ENCODE measurements at regions not wholly inside any gene's neighbourhood (a gene's known extent, or its start where the extent isn't known, plus 50 kb on each side); places are given as distances from the start of the nearest gene placed in this dataset.
"Not testable (repeated sequence)": the region's sequence is repeated elsewhere in the genome, so short reads cannot be mapped to it uniquely, and the experiment has no call there.

- Histone ChIP-seq H3K4me2 (ENCODE audit: low read length) (no peak overlapping the region), H3K9me3 (ENCODE audit: insufficient read depth, low read depth, low read length) (no peaks in the 10 kb centered on the region), H3K4me3 (ENCODE audit: insufficient read depth, low read depth, low read length) (no peak overlapping the region), H3K79me2 (ENCODE audit: insufficient read depth, low read length) (no peaks in the 10 kb centered on the region), H3K27me3 (ENCODE audit: insufficient read depth, low read length) (no peaks in the 10 kb centered on the region), H3K4me1 (ENCODE audit: insufficient read depth, low read length) (no peaks in the 10 kb centered on the region), H3K27ac (ENCODE audit: low read depth, low read length) (no peak overlapping the region), H4K20me1 (ENCODE audit: insufficient read depth, low read length) (no peaks in the 10 kb centered on the region), H2AFZ (ENCODE audit: low read depth, low read length) (no peak overlapping the region), H3K9ac (ENCODE audit: low read length) (no peak overlapping the region), H3K36me3 (ENCODE audit: insufficient read depth, low read length) (no peaks in the 10 kb centered on the region)
- no peak overlapping the region for H3K27ac Mint-ChIP-seq (ENCODE audit: unreplicated experiment)
- DNase-seq (ENCODE audit: low read depth) (no peak), FAIRE-seq (no peak)
- no peaks in the 10 kb centered on the region for H3K4me1 Mint-ChIP-seq (ENCODE audit: low read depth, unreplicated experiment)
- peaks cover 5% of the 10 kb centered on the region for H3K27me3 Mint-ChIP-seq (ENCODE audit: low read depth, unreplicated experiment)
- no peak overlapping the region for H3K4me3 Mint-ChIP-seq (ENCODE audit: unreplicated experiment)
- H3K9me3 Mint-ChIP-seq (ENCODE audit: unreplicated experiment): no peaks in the 10 kb centered on the region
- TF ChIP-seq CTCF (IDR thresholded peaks at IDR 0.05; ENCODE audit: insufficient read depth, low read depth, low read length): no peak
- TF ChIP-seq EZH2 (IDR thresholded peaks at IDR 0.05; ENCODE audit: insufficient read depth, low read length): no peak
- H3K36me3 Mint-ChIP-seq (ENCODE audit: low read depth, unreplicated experiment): no peaks in the 10 kb centered on the region
Measured at GRCh38 chr1:166305371-166305770, 138.6 kb upstream of the FAM78B start.

- H3K4me3 Mint-ChIP-seq (ENCODE audit: unreplicated experiment): no peak overlapping the region
- H3K9me3 Mint-ChIP-seq (ENCODE audit: unreplicated experiment): peaks cover 2% of the 10 kb centered on the region
- Histone ChIP-seq H3K4me2 (ENCODE audit: low read length) (no peak overlapping the region), H3K9ac (ENCODE audit: low read length) (no peak overlapping the region), H2AFZ (ENCODE audit: low read depth, low read length) (no peak overlapping the region), H3K9me3 (ENCODE audit: insufficient read depth, low read depth, low read length) (no peaks in the 10 kb centered on the region), H3K36me3 (ENCODE audit: insufficient read depth, low read length) (no peaks in the 10 kb centered on the region), H3K79me2 (ENCODE audit: insufficient read depth, low read length) (no peaks in the 10 kb centered on the region), H3K4me1 (ENCODE audit: insufficient read depth, low read length) (no peaks in the 10 kb centered on the region), H4K20me1 (ENCODE audit: insufficient read depth, low read length) (no peaks in the 10 kb centered on the region), H3K27ac (ENCODE audit: low read depth, low read length) (no peak overlapping the region), H3K4me3 (ENCODE audit: insufficient read depth, low read depth, low read length) (no peak overlapping the region), H3K27me3 (ENCODE audit: insufficient read depth, low read length) (no peaks in the 10 kb centered on the region)
- DNase-seq (ENCODE audit: low read depth) (no peak), FAIRE-seq (no peak)
- H3K27me3 Mint-ChIP-seq (ENCODE audit: low read depth, unreplicated experiment): peaks cover 5% of the 10 kb centered on the region
- no peak for TF ChIP-seq EZH2 (IDR thresholded peaks at IDR 0.05; ENCODE audit: insufficient read depth, low read length)
- TF ChIP-seq CTCF (IDR thresholded peaks at IDR 0.05; ENCODE audit: insufficient read depth, low read depth, low read length): no peak
- no peak overlapping the region for H3K27ac Mint-ChIP-seq (ENCODE audit: unreplicated experiment)
- H3K4me1 Mint-ChIP-seq (ENCODE audit: low read depth, unreplicated experiment): no peaks in the 10 kb centered on the region
- no peaks in the 10 kb centered on the region for H3K36me3 Mint-ChIP-seq (ENCODE audit: low read depth, unreplicated experiment)
Measured at GRCh38 chr1:166307261-166308188, 140.7 kb upstream of the FAM78B start.

- not testable (repeated sequence) for H4K20me1 ChIP-seq (ENCODE audit: insufficient read depth, low read length); H3K27ac ChIP-seq (ENCODE audit: low read depth, low read length); FAIRE-seq; H3K9me3 ChIP-seq (ENCODE audit: insufficient read depth, low read depth, low read length); H2AFZ ChIP-seq (ENCODE audit: low read depth, low read length); H3K4me2 ChIP-seq (ENCODE audit: low read length); H3K4me1 ChIP-seq (ENCODE audit: insufficient read depth, low read length); H3K9me3 Mint-ChIP-seq (ENCODE audit: unreplicated experiment); H3K4me1 Mint-ChIP-seq (ENCODE audit: low read depth, unreplicated experiment); H3K4me3 Mint-ChIP-seq (ENCODE audit: unreplicated experiment); H3K79me2 ChIP-seq (ENCODE audit: insufficient read depth, low read length); H3K36me3 Mint-ChIP-seq (ENCODE audit: low read depth, unreplicated experiment); H3K27ac Mint-ChIP-seq (ENCODE audit: unreplicated experiment); H3K4me3 ChIP-seq (ENCODE audit: insufficient read depth, low read depth, low read length); H3K27me3 Mint-ChIP-seq (ENCODE audit: low read depth, unreplicated experiment); DNase-seq (ENCODE audit: low read depth); H3K36me3 ChIP-seq (ENCODE audit: insufficient read depth, low read length); H3K27me3 ChIP-seq (ENCODE audit: insufficient read depth, low read length); H3K9ac ChIP-seq (ENCODE audit: low read length)
Measured at GRCh38 chr1:166316306-166316705, 149.5 kb upstream of the FAM78B start.
